GM21786 (cell line): ENCODE measurements at regions not wholly inside any gene's neighbourhood (a gene's known extent, or its start where the extent isn't known, plus 50 kb on each side); places are given as distances from the start of the nearest gene placed in this dataset.

Experiments
- ATAC-seq: cut with Tn5 transposase; IDR thresholded peaks from one replicate; pipeline ENCODE4 v1.9.1; 2021; ENCODE audit not compliant: unreplicated experiment

- no peak for ATAC-seq
Observed at GRCh38 chr5:113897748-113898147, 384.3 kb downstream of the YTHDC2 start.

GRCh38 chr5:113900141-113900540, 386.6 kb downstream of the YTHDC2 start:
- ATAC-seq: no peak

- ATAC-seq: no peak
Observed at GRCh38 chr5:113900816-113901215, 387.3 kb downstream of the YTHDC2 start.

GRCh38 chr5:113901718-113902117, 388.2 kb downstream of the YTHDC2 start:
- ATAC-seq: no peak

GRCh38 chr5:113902917-113903660, 389.6 kb downstream of the YTHDC2 start:
- no peak for ATAC-seq

- no peak for ATAC-seq
Observed at GRCh38 chr5:113909782-113910181, 396.3 kb downstream of the YTHDC2 start.

- no peak for ATAC-seq
Observed at GRCh38 chr5:113917997-113918396, 404.5 kb downstream of the YTHDC2 start.

- no peak for ATAC-seq
Observed at GRCh38 chr5:113922343-113922742, 408.8 kb downstream of the YTHDC2 start.

- ATAC-seq: no peak
Observed at GRCh38 chr5:113935453-113935852, 422.0 kb downstream of the YTHDC2 start.

- ATAC-seq: no peak
Observed at GRCh38 chr5:113937301-113937700, 423.8 kb downstream of the YTHDC2 start.

- no peak for ATAC-seq
Observed at GRCh38 chr5:113939988-113940387, 421.9 kb upstream of the KCNN2 start.

- ATAC-seq: no peak
Observed at GRCh38 chr5:113950186-113950585, 411.7 kb upstream of the KCNN2 start.

- ATAC-seq: no peak
Observed at GRCh38 chr5:113965225-113965624, 396.6 kb upstream of the KCNN2 start.

GRCh38 chr5:113969901-113970300, 392.0 kb upstream of the KCNN2 start:
- no peak for ATAC-seq

- ATAC-seq: no peak
Observed at GRCh38 chr5:113971454-113971853, 390.4 kb upstream of the KCNN2 start.

- no peak for ATAC-seq
Observed at GRCh38 chr5:113974976-113975375, 386.9 kb upstream of the KCNN2 start.

- ATAC-seq: no peak
Observed at GRCh38 chr5:113984928-113985327, 376.9 kb upstream of the KCNN2 start.

- ATAC-seq: no peak
Observed at GRCh38 chr5:113985505-113985904, 376.4 kb upstream of the KCNN2 start.

GRCh38 chr5:113989278-113989912, 372.5 kb upstream of the KCNN2 start:
- no peak for ATAC-seq

GRCh38 chr5:113989913-113990305, 372.0 kb upstream of the KCNN2 start:
- no peak for ATAC-seq

GRCh38 chr5:114001076-114001475, 360.8 kb upstream of the KCNN2 start:
- ATAC-seq: no peak

GRCh38 chr5:114006582-114006981, 355.3 kb upstream of the KCNN2 start:
- ATAC-seq: no peak

- no peak for ATAC-seq
Observed at GRCh38 chr5:114007678-114008077, 354.2 kb upstream of the KCNN2 start.
